CD4-positive, alpha-beta T cell treated with Interleukin-12 subunit alpha and Interleukin-12 subunit beta, for 1 hour (primary cell): ENCODE measurements at regions not wholly inside any gene's neighbourhood (a gene's known extent, or its start where the extent isn't known, plus 50 kb on each side); places are given as distances from the start of the nearest gene placed in this dataset.

Experiments
- DNase-seq: peaks from one replicate; pipeline ENCODE4 v3.0.0-alpha.2; 2020

GRCh38 chr7:155984609-155985405, 172.5 kb upstream of the SHH start:
- no peak for DNase-seq

DNA sequence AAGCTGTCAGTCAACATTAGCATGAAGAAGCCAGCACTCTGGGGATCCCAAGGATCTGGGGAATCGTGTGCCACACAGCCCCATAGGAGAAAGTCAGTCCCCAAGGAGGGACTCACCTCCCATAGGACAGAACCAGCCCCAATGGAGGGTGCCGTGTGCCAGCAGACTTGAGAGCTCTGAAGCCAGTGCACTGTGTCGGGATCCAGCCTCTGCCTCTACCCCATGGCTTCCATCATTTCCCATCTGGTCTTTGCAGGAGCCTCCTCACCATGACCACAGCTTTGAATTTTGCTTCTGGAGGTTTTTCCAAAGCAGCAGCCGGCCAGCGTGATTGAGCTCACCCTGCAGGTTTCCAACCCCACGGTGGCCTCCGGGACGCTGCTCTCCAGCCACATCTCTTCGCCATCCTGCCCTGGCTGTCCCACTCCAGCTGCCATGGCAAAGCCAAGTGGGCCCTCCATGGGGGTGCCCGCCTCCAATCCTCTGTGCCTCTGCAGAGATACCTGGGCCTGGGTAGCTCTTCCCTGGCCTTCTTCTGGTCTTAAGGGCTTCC, 171.8 kb upstream of the SHH start:
- no peak for DNase-seq

- DNase-seq, result no peak
These were observed 171.0 kb upstream of the SHH start for GRCh38 chr7:155983176-155983815.

- DNase-seq, result no peak
These were observed 169.4 kb upstream of the SHH start for GRCh38 chr7:155981703-155982102.

DNA sequence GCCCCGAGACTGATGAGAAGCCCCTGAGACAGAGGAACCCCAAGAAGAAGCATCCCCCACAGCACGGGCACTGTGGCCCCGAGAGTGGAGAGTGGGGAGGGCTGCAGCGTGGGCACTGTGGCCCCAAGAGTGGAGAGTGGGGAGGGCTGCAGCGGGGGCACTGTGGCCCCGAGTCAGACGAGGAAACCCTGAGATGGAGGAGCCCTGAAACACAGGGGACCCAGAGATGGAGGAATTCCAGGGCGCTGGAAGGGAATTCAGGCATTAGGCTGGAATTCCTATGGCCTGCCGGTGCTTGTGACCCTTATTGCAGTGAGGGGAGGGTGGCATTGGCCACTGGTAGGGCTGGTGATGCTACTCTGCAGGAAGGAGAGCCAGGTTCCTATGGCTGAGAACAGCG, 168.6 kb upstream of the SHH start:
- no peak for DNase-seq

DNA sequence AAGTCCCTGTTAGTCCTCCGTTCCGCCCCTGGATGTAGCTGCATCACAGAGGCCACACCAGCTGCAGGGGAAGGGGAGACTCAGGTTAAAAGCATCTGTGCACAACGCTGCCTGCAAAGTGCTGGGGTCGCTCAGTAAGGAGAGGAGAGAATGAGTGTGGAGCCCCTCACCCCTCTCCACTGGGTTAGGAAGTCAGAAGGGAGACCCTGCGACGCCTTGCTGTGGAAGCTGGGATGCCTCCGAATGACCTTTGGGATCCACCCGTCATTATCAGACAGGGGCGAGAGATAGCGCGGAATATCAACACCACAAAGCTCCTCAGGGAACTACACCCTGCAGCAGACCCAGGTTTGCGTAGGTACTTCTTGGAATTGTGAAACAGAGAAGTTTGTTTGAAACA, 167.7 kb upstream of the SHH start:
- DNase-seq, result no peak

DNA sequence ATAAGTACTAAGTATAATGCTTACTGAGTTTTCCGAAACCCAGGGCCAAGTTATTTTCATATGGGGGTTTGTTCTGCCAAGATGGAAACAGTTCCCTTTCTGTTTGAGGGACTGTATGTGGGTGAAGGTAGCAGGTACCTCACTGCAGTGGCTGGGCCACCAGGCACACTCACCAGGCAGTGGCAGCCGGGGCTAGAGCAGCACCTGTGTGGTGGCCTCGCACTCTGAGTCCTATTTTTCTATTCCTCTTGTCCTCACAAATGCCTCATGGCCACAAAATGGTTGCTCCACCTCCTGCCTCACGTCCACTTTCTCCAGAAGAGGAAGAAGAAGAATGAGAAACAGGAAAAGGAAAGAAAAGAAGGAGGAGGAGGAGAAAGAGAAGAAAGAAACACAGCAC, 167.3 kb upstream of the SHH start:
- DNase-seq, result no peak

DNA sequence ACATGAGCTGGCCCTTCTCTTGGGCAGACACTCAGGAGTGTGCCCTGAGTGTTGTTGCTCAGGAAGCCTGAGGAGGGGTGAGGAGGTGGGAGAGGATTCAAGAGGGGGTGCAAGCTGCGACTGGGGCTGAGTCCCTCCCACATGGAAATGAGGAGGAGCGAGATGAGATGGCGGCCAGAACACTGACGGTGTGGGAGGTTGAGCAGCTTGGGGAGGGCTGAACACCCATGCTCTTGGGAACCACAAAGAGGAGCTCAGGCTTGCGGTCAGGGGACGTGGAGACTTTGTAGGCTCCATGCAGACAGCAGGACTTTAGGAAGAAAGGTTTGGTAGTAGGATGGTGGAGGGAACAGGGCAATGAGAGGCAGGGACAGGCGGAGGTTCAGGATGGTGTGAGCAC, 163.2 kb upstream of the SHH start:
- no peak for DNase-seq

DNA sequence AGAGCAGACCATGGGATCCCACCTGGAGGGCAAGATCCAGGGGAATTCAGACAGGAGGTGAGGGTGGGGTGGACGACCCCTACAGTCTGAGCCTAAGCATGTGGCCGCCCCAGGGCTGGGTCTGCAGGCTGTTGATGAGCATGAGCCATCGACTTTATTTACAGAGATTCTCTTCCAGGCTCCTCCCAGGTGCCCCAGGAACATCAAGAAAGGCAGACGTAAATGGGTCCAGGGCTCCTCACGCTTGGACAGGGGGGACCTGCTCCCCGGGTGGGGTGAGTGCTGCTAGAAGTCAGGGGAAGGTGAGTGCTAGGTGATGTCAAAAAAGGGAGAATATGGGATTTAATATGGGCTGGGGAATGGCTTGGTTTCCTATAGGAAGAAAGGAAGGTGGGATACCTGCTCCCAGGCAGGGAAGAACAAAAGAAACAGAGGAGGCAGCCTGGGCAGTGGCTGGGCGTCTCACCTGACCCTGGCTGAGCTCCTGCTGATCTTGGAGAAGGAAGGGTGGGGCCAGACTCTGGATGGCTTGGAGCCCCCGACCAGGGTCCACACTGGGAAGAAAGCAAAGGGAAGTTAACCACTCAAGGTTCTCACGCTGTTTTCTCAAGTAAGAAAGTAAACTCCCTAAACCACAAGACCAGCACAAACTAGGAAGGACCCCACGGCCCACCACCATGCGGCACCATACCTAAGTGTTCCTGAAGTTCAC, 162.1 kb upstream of the SHH start:
- DNase-seq, result no peak

- no peak for DNase-seq
These were observed 161.3 kb upstream of the SHH start for GRCh38 chr7:155973451-155973997.

- DNase-seq, result no peak
These were observed 160.6 kb upstream of the SHH start for GRCh38 chr7:155972651-155973390.

DNA sequence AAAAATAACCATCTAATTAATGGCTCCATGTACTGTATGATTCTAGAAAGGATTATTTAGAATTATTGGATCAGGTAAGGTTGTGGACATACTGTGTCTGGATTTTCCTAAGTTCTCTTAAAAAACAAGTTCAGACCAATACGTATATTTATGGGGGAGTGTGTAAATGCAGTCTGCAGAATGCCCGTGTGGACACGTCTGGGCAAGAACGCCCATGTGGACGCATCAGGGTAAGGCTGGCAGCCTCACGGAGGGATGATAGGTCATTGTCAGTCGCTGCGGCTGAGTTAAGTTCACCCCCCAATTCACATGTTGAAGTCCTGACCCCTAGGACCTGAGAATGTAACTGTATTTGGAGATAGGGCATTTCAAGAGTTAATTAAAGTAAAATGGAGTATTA, 160.0 kb upstream of the SHH start:
- no peak for DNase-seq

DNA sequence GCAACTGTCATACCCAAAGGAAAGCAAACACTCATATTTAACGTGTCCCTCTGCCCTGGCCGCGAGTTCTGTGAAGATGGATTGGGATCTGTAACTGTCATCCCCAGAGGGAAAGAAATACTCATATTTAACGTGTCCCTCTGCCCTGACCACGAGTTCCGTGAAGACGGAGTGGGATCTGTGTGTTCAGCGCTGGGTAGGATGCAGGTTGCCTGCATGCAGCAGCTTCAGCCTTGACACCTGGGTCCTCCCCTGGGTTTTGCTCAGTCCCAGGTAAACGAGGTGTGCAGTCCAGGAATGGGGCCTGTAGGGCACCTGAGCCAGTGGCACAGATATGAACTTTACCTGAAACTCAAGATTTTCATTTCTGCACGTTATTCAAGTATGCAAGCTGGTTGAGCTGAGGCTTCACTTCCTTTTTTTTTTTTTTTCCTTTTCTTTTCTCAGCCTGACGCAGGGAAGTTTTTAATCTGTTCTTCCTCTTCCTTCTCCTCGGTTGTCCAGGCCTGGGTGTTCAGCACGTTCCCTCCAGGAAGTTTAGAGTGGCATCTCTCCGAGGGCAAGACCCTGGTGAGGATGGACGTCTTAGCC, 159.0 kb upstream of the SHH start:
- no peak for DNase-seq

DNA sequence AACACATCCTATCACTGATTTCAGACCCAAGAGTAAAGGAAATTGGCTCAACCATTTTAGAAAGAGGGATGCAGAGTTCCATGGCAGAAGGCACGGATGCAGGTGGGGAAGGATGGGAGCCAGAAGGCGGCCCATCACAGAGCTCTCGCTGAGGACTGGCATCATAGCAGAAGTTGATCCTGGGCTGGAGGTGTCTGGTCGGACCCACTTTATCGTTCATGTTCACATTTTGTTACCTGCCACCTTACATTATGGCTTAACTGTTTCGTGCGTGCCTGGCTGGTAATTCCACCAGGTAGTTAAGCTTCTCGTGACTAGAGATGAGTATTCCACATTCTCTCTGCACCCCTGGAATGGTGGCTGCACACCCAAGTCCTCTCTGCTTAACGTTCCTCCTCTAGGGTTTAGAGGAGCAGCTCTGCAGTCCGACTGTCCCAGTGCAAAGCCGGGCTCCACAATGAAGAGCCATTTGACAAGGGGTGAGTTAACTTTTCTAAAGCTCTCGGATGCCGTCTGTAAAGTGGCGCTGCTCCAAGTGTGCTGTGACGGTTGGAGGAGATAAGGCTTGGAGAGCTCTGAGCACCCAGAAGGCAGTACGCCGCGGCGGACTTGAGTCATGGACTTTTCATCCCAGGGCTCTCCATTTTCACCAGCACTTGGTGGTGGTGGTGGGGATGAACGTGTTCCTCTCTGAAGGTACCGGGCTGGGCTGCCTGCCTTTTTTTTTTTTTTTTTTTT, 157.1 kb upstream of the SHH start:
- DNase-seq, result no peak

- DNase-seq, result no peak
These were observed 152.7 kb upstream of the SHH start for GRCh38 chr7:155965010-155965409.

GRCh38 chr7:155964543-155964942, 152.3 kb upstream of the SHH start:
- DNase-seq, result no peak

GRCh38 chr7:155963771-155964195, 151.5 kb upstream of the SHH start:
- DNase-seq, result no peak

DNA sequence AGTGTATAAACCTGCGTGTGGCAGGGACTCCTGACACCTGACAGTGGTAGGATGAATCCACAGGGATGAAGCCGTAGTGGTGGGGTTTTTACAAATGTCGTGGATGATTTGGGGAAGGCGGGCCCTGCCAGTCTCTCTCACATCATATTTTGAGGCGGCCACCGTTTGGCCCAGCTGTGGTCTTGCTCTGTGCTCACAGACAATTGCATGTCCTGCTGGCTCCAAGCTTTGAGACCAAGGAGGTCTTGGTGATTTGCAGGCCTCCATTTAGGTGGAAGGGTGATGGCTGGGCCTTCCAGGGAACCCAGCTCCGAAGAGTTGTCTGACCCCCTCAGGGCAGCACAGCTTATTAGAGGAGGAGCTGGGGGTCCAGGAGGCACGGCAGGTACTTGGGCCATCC, 151.1 kb upstream of the SHH start:
- no peak for DNase-seq

DNA sequence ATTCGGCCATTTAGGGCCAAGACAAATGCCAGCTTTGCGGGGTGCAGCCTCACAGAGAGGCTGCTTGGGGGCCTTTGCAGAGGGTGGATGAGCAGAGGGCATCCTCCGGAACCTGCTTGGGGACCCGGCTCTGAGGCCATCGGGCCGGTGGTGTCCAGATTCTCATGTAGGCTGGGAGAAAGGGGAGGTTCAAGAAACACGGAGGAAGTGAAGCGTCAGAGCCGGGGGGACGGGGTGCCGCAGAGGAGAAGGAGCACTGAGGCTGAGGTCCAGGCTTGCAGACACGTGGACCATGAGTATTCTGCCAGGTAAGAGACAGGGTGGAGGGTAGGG, 150.7 kb upstream of the SHH start:
- no peak for DNase-seq

DNA sequence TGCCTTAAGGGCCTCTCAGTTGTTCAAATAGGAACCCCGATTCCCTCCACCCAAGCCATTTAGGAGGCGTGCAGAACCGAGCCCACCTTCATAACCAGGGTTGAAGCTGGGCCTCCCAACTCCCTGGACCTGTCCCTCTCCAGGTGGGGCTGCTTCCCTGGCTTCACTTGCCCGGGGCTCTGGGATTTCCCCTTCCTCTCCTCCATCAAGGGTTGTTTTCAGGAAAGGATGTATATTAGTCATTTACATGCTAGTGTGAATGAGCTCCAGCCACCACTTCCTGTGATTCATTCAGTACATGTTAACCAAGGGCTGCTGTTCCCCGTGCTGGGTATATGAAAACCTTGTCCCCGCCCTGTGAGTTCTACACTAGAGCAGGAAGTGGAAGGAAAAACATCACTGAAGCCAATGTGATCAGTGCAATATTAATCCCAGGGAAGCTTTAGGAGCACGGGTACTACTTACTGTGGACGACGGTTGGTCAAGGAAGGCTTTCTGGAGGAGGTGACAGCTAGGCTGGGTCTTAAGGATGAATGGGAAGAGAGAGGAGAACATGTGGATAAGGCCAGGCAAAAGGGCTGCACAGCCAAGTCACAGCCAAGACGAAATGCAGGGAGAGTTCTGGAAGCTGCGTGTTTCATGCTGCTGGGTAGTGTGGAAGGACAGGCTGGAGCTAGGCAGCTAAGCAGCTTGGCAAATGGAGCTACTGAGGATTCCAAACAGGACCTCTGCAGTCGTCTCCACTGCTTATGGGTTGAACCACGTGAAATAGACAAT, 150.1 kb upstream of the SHH start:
- no peak for DNase-seq
